Esophagus squamous epithelium (tissue), 5 donors: ENCODE measurements at regions not wholly inside any gene's neighbourhood (a gene's known extent, or its start where the extent isn't known, plus 50 kb on each side); places are given as distances from the start of the nearest gene placed in this dataset.

ENCODE experiments used
- DNase-seq: peaks from one replicate; lab custom pipeline; 2025; lab: John Stamatoyannopoulos, UW
- H3K27ac ChIP-seq, 4 donors: fragments of 200-600 bp; sonication (generic); one replicate each; pipeline ENCODE4 v1.5.1; 2016 to 2019; ENCODE audit warnings: mild to moderate bottlenecking in 1 of 4
- H3K27me3 ChIP-seq, 4 donors: fragments of 200-600 bp; sonication (generic); 1 replicate in 3 of 4; 2 replicates in 1 of 4; pipeline versions ENCODE4 v1.5.1 to v1.6.0; 2017 to 2021; ENCODE audit warnings: antibody characterized with exemption in 1 of 4
- H3K36me3 ChIP-seq, 3 donors: fragments of 200-600 bp; sonication (generic); one replicate each; pipeline ENCODE4 v1.5.1; 2016 to 2019
- H3K4me1 ChIP-seq, 3 donors: fragments of 200-600 bp; sonication (generic); one replicate each; pipeline ENCODE4 v1.5.1; 2017 to 2019
- H3K4me3 ChIP-seq, 4 donors: fragments of 200-600 bp; sonication (generic); 1 replicate in 3 of 4; 2 replicates in 1 of 4; pipeline ENCODE4 v1.5.1; 2016 to 2019; ENCODE audit warnings: mild to moderate bottlenecking in 2 of 4, moderate library complexity in 1 of 4
- H3K9me3 ChIP-seq, 3 donors: fragments of 200-600 bp; sonication (generic); one replicate each; pipeline ENCODE4 v1.5.1; 2016 to 2019
- CTCF ChIP-seq, 6 experiments: fragments of 450-650 bp in 4 of 6; fragments of 200-600 bp in 2 of 6; sonication (generic) in 2 of 6; IDR thresholded peaks; one replicate each; pipeline ENCODE4 v1.5.1; 2016 to 2019; ENCODE audit warnings: antibody characterized with exemption in 6 of 6, mild to moderate bottlenecking in 4 of 6, moderate library complexity in 4 of 6
- POLR2A ChIP-seq, 4 donors: fragments of 450-650 bp; IDR thresholded peaks; one replicate each; pipeline ENCODE4 v1.6.1; 2017; ENCODE audit warnings: antibody characterized with exemption in 4 of 4, mild to moderate bottlenecking in 4 of 4, moderate library complexity in 3 of 4
- WGBS, 2 donors: methylation state at CpG; one replicate each; pipeline ENCODE4 v1.1.5; 2018; 5-methylcytosine and 5-hydroxymethylcytosine counted together
- intact Hi-C: fragments of 100-400 bp; cut with DNase I; formaldehyde crosslinking; loops from one replicate; pipeline ENCODE4 v1.15.0; 2022
- donor health status: DM: yes; HTN: yes; CAD: no.

- DNase-seq, result no peak
- Histone ChIP-seq H3K4me1 (peaks cover 0 to 26% (median 3%) of the 10 kb centered on the region in 3 donors), H3K36me3 (no peaks in the 10 kb centered on the region), H3K4me3 (no peak overlapping the region), H3K9me3 (no peaks in the 10 kb centered on the region), H3K27ac (no peak overlapping the region), H3K27me3 (no peaks in the 10 kb centered on the region)
- intact Hi-C loops, result no loop called here
- TF ChIP-seq POLR2A (IDR thresholded peaks at IDR 0.05) (no peak), CTCF (IDR thresholded peaks at IDR 0.05) (no peak)
- 87 to 88% methylated on average over 6 of the region's 6 CpGs for WGBS, 2 donors
Observed at GRCh38 chr1:207244409-207244801, 77.1 kb upstream of the CD55 start.

GRCh38 chr1:207245124-207245523, 76.4 kb upstream of the CD55 start:
- H3K9me3 ChIP-seq, result no peaks in the 10 kb centered on the region
- no peaks in the 10 kb centered on the region for H3K36me3 ChIP-seq
- intact Hi-C loops, result no loop called here
- H3K27ac ChIP-seq, result no peak overlapping the region
- DNase-seq, result no peak
- WGBS, 2 donors, result 54 to 64% methylated on average over 2 of the region's 2 CpGs
- H3K4me1 ChIP-seq, result peaks cover 0 to 22% (median 3%) of the 10 kb centered on the region in 3 donors
- no peak for TF ChIP-seq CTCF (IDR thresholded peaks at IDR 0.05)
- TF ChIP-seq POLR2A (IDR thresholded peaks at IDR 0.05), result no peak
- H3K4me3 ChIP-seq, result no peak overlapping the region
- no peaks in the 10 kb centered on the region for H3K27me3 ChIP-seq

- peaks cover 0 to 6% (median 0%) of the 10 kb centered on the region in 3 donors for H3K4me1 ChIP-seq
- no peak for TF ChIP-seq CTCF (IDR thresholded peaks at IDR 0.05)
- no peak for TF ChIP-seq POLR2A (IDR thresholded peaks at IDR 0.05)
- intact Hi-C loops, result no loop called here
- H3K4me3 ChIP-seq, result no peak overlapping the region
- H3K36me3 ChIP-seq, result no peaks in the 10 kb centered on the region
- H3K27ac ChIP-seq, result peak overlapping the region in 1 of 4 donors; percentile 19
- no peaks in the 10 kb centered on the region for H3K27me3 ChIP-seq
- no peaks in the 10 kb centered on the region for H3K9me3 ChIP-seq
- 39 to 52% methylated on average over 3 of the region's 3 CpGs for WGBS, 2 donors
- DNase-seq, result no peak
Observed at GRCh38 chr1:207248544-207249198, 72.8 kb upstream of the CD55 start.

- Histone ChIP-seq H3K27me3 (no peaks in the 10 kb centered on the region), H3K27ac (no peak overlapping the region), H3K36me3 (no peaks in the 10 kb centered on the region), H3K9me3 (no peaks in the 10 kb centered on the region), H3K4me1 (peaks cover 0 to 6% (median 0%) of the 10 kb centered on the region in 3 donors), H3K4me3 (no peak overlapping the region)
- no peak for DNase-seq
- TF ChIP-seq POLR2A (IDR thresholded peaks at IDR 0.05), result no peak
- TF ChIP-seq CTCF (IDR thresholded peaks at IDR 0.05), result no peak
- intact Hi-C loops, result no loop called here
Observed at GRCh38 chr1:207250431-207250830, 71.0 kb upstream of the CD55 start.

- H3K36me3 ChIP-seq, result no peaks in the 10 kb centered on the region
- no peaks in the 10 kb centered on the region for H3K27me3 ChIP-seq
- H3K27ac ChIP-seq, result no peak overlapping the region
- 93 to 95% methylated on average over 1 of the region's 1 CpG for WGBS, 2 donors
- no peak for DNase-seq
- no peak overlapping the region for H3K4me3 ChIP-seq
- TF ChIP-seq POLR2A (IDR thresholded peaks at IDR 0.05) (no peak), CTCF (IDR thresholded peaks at IDR 0.05) (no peak)
- intact Hi-C loops, result no loop called here
- peaks cover 0 to 6% (median 0%) of the 10 kb centered on the region in 3 donors for H3K4me1 ChIP-seq
- H3K9me3 ChIP-seq, result no peaks in the 10 kb centered on the region
Observed at GRCh38 chr1:207251066-207251465, 70.4 kb upstream of the CD55 start.
